Osteoblast (primary cell): ENCODE measurements at regions not wholly inside any gene's neighbourhood (a gene's known extent, or its start where the extent isn't known, plus 50 kb on each side); places are given as distances from the start of the nearest gene placed in this dataset.

Experiments
- DNase-seq: peaks from one replicate; pipeline ENCODE4 v3.0.0; 2011; ENCODE audit warnings: low spot score, mixed read lengths; ENCODE audit not compliant: insufficient read length; ENCODE audit errors: missing footprints
- H2AFZ ChIP-seq: 2 replicates; pipeline ENCODE4 v1.6.0; 2011; ENCODE audit warnings: mild to moderate bottlenecking, low read length
- H3K27ac ChIP-seq: 2 replicates; pipeline ENCODE4 v1.5.1; 2011; ENCODE audit warnings: mild to moderate bottlenecking, low read depth, low read length, moderate library complexity
- H3K27me3 ChIP-seq: 2 replicates; pipeline ENCODE4 v1.6.0; 2012; ENCODE audit warnings: mild to moderate bottlenecking, control low read depth, inconsistent platforms, low read length, moderate library complexity; ENCODE audit not compliant: insufficient read depth
- H3K36me3 ChIP-seq: 2 replicates; pipeline ENCODE4 v1.5.1; 2011; ENCODE audit warnings: mild to moderate bottlenecking, low read length, control low read depth, moderate library complexity; ENCODE audit not compliant: insufficient read depth
- H3K4me1 ChIP-seq: 2 replicates; pipeline ENCODE4 v1.5.1; 2011; ENCODE audit warnings: mild to moderate bottlenecking, low read length, control low read depth, moderate library complexity; ENCODE audit not compliant: insufficient read depth
- H3K4me2 ChIP-seq: 2 replicates; pipeline ENCODE4 v1.6.0; 2011; ENCODE audit warnings: mild to moderate bottlenecking, low read length; ENCODE audit not compliant: insufficient read depth
- H3K4me3 ChIP-seq: fragments of 200-600 bp; sonication (generic); 3 replicates; pipeline ENCODE4 v1.5.1; 2012; ENCODE audit warnings: mild to moderate bottlenecking, low read length, inconsistent platforms; ENCODE audit not compliant: insufficient read depth
- H3K79me2 ChIP-seq: 2 replicates; pipeline ENCODE4 v1.6.0; 2012; ENCODE audit warnings: mild to moderate bottlenecking, low read length, control low read depth, inconsistent platforms; ENCODE audit not compliant: insufficient read depth
- H3K9me3 ChIP-seq: 2 replicates; pipeline ENCODE4 v1.5.1; 2011; ENCODE audit warnings: low read depth, low read length, control low read depth
- H4K20me1 ChIP-seq: 2 replicates; pipeline ENCODE4 v1.6.0; 2012; ENCODE audit warnings: mild to moderate bottlenecking, low read length, control low read depth; ENCODE audit not compliant: insufficient read depth
- TF ChIP-seq, protein P1 (sequence below): IDR thresholded peaks from 2 replicates; pipeline ENCODE4 v1.5.1; 2011; ENCODE audit warnings: mild to moderate bottlenecking, low read depth, low read length, moderate library complexity; ENCODE audit errors: extremely low read depth

DNA sequence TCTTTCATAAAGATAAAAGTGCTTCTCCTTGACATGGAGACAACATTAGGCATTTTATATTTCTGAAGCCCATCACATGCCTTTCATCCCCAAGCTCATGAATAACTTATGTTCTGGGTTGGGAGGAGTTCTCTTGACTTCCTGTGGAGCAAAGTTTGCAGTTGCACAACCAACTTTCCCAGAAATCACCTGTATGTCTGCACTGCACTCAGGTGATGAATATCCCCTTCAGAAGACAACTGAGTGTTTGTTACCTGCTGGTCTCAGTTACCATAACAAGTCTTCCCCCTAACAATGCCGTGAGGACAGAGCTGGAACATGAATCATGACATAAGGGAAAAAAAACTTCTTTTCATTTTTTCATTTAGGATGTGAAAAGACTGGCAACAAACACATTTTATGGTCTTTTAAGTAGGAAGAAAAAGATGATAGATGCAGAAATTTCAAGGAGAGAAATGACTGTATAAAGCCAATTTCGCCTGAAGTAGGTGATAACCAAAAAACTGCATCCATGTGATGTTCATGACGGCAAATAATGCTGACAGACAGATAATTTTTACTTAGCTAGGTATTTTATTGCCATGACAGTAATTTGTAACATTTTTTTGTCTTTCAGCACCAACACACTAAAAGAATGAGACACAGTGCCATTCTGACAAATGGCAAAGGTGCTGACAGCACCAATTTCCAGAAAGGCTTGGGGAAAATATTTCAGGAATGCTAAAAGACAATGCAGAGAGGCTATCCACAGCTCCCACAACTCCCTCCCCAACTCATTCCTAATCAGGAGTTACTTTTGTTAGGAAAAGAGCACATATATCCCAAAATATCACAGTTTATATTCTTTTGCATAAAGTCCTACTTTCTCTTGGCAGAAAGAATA lies 656.3 kb downstream of the PRELID2 start:
- Histone ChIP-seq H3K4me2 (no peak overlapping the region), H3K79me2 (no peaks in the 10 kb centered on the region), H3K27ac (no peak overlapping the region), H3K9me3 (no peaks in the 10 kb centered on the region), H4K20me1 (no peaks in the 10 kb centered on the region), H2AFZ (no peak overlapping the region), H3K4me1 (no peaks in the 10 kb centered on the region), H3K27me3 (no peaks in the 10 kb centered on the region), H3K36me3 (no peaks in the 10 kb centered on the region), H3K4me3 (no peak overlapping the region)
- TF ChIP-seq, protein P1, sequence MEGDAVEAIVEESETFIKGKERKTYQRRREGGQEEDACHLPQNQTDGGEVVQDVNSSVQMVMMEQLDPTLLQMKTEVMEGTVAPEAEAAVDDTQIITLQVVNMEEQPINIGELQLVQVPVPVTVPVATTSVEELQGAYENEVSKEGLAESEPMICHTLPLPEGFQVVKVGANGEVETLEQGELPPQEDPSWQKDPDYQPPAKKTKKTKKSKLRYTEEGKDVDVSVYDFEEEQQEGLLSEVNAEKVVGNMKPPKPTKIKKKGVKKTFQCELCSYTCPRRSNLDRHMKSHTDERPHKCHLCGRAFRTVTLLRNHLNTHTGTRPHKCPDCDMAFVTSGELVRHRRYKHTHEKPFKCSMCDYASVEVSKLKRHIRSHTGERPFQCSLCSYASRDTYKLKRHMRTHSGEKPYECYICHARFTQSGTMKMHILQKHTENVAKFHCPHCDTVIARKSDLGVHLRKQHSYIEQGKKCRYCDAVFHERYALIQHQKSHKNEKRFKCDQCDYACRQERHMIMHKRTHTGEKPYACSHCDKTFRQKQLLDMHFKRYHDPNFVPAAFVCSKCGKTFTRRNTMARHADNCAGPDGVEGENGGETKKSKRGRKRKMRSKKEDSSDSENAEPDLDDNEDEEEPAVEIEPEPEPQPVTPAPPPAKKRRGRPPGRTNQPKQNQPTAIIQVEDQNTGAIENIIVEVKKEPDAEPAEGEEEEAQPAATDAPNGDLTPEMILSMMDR: no peak
- DNase-seq: peak; percentile 34

DNA sequence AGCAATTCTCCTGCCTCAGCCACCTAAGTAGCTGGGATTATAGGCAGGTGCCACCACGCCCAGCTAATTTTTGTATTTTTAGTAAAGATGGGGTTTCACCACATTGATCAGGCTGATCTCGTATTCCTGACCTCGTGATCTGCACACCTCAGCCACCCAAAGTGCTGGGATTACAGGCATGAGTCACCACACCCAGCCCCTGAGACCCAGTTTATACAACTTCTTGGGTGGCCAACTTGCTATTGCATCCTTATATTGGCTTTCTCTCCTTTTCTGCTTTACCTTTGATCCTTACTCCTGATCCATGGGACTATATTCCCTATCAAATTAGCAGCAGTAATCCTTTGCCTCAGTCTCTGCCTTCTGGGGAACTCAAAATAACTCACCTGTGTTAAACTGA lies 659.1 kb downstream of the PRELID2 start:
- Histone ChIP-seq H3K27me3 (no peaks in the 10 kb centered on the region), H4K20me1 (no peaks in the 10 kb centered on the region), H3K4me3 (no peak overlapping the region), H2AFZ (no peak overlapping the region), H3K27ac (no peak overlapping the region), H3K4me1 (no peaks in the 10 kb centered on the region), H3K9me3 (no peaks in the 10 kb centered on the region), H3K4me2 (no peak overlapping the region), H3K36me3 (no peaks in the 10 kb centered on the region), H3K79me2 (no peaks in the 10 kb centered on the region)
- DNase-seq: no peak
- TF ChIP-seq, protein P1: no peak

DNA sequence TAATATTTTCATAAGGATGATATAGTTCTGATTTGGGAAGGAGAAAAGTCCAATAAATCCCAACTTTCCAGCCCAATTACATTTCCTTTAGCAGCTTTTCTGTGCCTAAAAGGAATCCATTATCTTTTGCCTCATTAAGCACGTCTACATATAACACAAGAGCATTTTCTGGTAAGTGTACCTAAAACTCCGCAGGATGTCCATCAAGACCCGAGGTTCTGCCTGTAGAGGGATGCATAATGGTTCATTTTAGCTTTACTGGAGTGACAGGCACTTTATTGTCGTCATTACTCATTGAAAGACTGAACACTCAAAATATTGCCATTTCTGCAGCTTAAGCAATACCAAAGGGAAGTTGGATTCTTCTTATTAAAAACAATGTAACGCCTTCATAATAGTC lies 669.0 kb downstream of the PRELID2 start:
- no peaks in the 10 kb centered on the region for H4K20me1 ChIP-seq
- TF ChIP-seq, protein P1: no peak

DNA sequence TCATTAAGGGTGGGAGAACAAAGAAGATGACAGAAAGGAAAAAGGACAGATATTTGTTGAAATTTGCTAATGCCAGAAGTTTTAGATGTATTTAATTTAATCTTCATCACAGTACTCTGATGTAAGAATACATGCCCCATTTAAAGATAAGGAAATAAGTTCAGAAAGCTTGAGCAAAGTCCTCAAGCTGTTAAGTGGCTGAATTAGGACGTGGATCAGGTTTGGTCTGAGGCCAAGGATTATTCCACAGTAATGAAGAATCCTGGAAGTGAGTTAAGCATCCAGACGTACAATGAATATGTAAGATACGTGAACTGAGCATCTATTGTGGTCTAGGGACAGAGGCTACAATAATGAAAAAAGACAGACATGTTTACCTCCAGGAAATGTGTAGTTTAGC lies 671.3 kb downstream of the PRELID2 start:
- H3K9me3 ChIP-seq: no peaks in the 10 kb centered on the region
- H4K20me1 ChIP-seq: no peaks in the 10 kb centered on the region
- H3K79me2 ChIP-seq: no peaks in the 10 kb centered on the region
- H3K4me1 ChIP-seq: no peaks in the 10 kb centered on the region
- no peak overlapping the region for H2AFZ ChIP-seq
- TF ChIP-seq, protein P1: no peak
- no peak for DNase-seq
- H3K27me3 ChIP-seq: no peaks in the 10 kb centered on the region
- H3K36me3 ChIP-seq: no peaks in the 10 kb centered on the region
- H3K4me3 ChIP-seq: no peak overlapping the region
- no peak overlapping the region for H3K4me2 ChIP-seq
- H3K27ac ChIP-seq: no peak overlapping the region

More for the DNA sequence above, 669.0 kb downstream of the PRELID2 start:
- no peak overlapping the region for H3K27ac ChIP-seq
- H3K36me3 ChIP-seq: no peaks in the 10 kb centered on the region
- no peak overlapping the region for H3K4me3 ChIP-seq
- no peaks in the 10 kb centered on the region for H3K79me2 ChIP-seq
- H3K9me3 ChIP-seq: no peaks in the 10 kb centered on the region
- H3K4me2 ChIP-seq: no peak overlapping the region
- no peak overlapping the region for H2AFZ ChIP-seq
- H3K27me3 ChIP-seq: no peaks in the 10 kb centered on the region
- DNase-seq: no peak
- H3K4me1 ChIP-seq: no peaks in the 10 kb centered on the region
